Skeletal muscle satellite cell (primary cell): ENCODE measurements at regions not wholly inside any gene's neighbourhood (a gene's known extent, or its start where the extent isn't known, plus 50 kb on each side); places are given as distances from the start of the nearest gene placed in this dataset.

Source experiments
- H3K27me3 ChIP-seq: 2 replicates; pipeline ENCODE4 v1.7.0; 2013; ENCODE audit warnings: low read length; ENCODE audit not compliant: control insufficient read depth, insufficient read depth
- H3K36me3 ChIP-seq: 2 replicates; pipeline ENCODE4 v1.7.0; 2013; ENCODE audit warnings: mild to moderate bottlenecking, control low read depth, low read length; ENCODE audit not compliant: insufficient read depth
- H3K4me1 ChIP-seq: 2 replicates; pipeline ENCODE4 v1.7.0; 2013; ENCODE audit warnings: low read length; ENCODE audit not compliant: control insufficient read depth, insufficient read depth
- H3K4me2 ChIP-seq: 2 replicates; pipeline ENCODE4 v1.7.0; 2013; ENCODE audit warnings: mild to moderate bottlenecking, low read length
- H3K4me3 ChIP-seq: 2 replicates; pipeline ENCODE4 v1.7.0; 2013; ENCODE audit warnings: low read length
- H3K9ac ChIP-seq: 2 replicates; pipeline ENCODE4 v1.7.0; 2013; ENCODE audit warnings: mild to moderate bottlenecking, low read depth, low read length, moderate library complexity
- H3K9me3 ChIP-seq: replicated peaks from 2 replicates; pipeline ENCODE4 v1.7.0; 2013; ENCODE audit warnings: mild to moderate bottlenecking, control low read depth, low read length

- H3K9ac ChIP-seq = no peak overlapping the region
- no peak overlapping the region for H3K4me2 ChIP-seq
- no peaks in the 10 kb centered on the region for H3K9me3 ChIP-seq
- no peaks in the 10 kb centered on the region for H3K27me3 ChIP-seq
- no peak overlapping the region for H3K4me3 ChIP-seq
- H3K4me1 ChIP-seq = no peaks in the 10 kb centered on the region
- H3K36me3 ChIP-seq = no peaks in the 10 kb centered on the region
Observed at GRCh38 chr6:120735641-120736040, 598.6 kb downstream of the TBC1D32 start.

- Histone ChIP-seq H3K9ac (no peak overlapping the region), H3K4me2 (no peak overlapping the region), H3K4me3 (no peak overlapping the region)
Observed at GRCh38 chr6:120711255-120711654, 623.0 kb downstream of the TBC1D32 start.

GRCh38 chr6:120700001-120700400 lies 634.3 kb downstream of the TBC1D32 start:
- Histone ChIP-seq H3K4me2 (no peak overlapping the region), H3K4me3 (no peak overlapping the region), H3K36me3 (no peaks in the 10 kb centered on the region), H3K4me1 (no peaks in the 10 kb centered on the region), H3K9me3 (no peaks in the 10 kb centered on the region), H3K9ac (no peak overlapping the region), H3K27me3 (no peaks in the 10 kb centered on the region)

More at GRCh38 chr6:120711255-120711654, 623.0 kb downstream of the TBC1D32 start:
- H3K36me3 ChIP-seq = no peaks in the 10 kb centered on the region
- H3K27me3 ChIP-seq = no peaks in the 10 kb centered on the region
- no peaks in the 10 kb centered on the region for H3K9me3 ChIP-seq
- H3K4me1 ChIP-seq = no peaks in the 10 kb centered on the region

- Histone ChIP-seq H3K9me3 (no peaks in the 10 kb centered on the region), H3K27me3 (no peaks in the 10 kb centered on the region), H3K36me3 (no peaks in the 10 kb centered on the region), H3K4me2 (no peak overlapping the region), H3K9ac (no peak overlapping the region), H3K4me3 (no peak overlapping the region), H3K4me1 (no peaks in the 10 kb centered on the region)
Observed at GRCh38 chr6:120686492-120686891, 647.8 kb downstream of the TBC1D32 start.

GRCh38 chr6:120682145-120682544 lies 652.1 kb downstream of the TBC1D32 start:
- no peaks in the 10 kb centered on the region for H3K36me3 ChIP-seq
- no peaks in the 10 kb centered on the region for H3K9me3 ChIP-seq
- no peak overlapping the region for H3K9ac ChIP-seq
- no peaks in the 10 kb centered on the region for H3K27me3 ChIP-seq
- no peak overlapping the region for H3K4me3 ChIP-seq
- no peak overlapping the region for H3K4me2 ChIP-seq
- H3K4me1 ChIP-seq = no peaks in the 10 kb centered on the region

GRCh38 chr6:120681204-120681603 lies 653.1 kb downstream of the TBC1D32 start:
- Histone ChIP-seq H3K27me3 (no peaks in the 10 kb centered on the region), H3K4me1 (no peaks in the 10 kb centered on the region), H3K9me3 (no peaks in the 10 kb centered on the region), H3K36me3 (no peaks in the 10 kb centered on the region), H3K4me2 (no peak overlapping the region), H3K9ac (no peak overlapping the region), H3K4me3 (no peak overlapping the region)

GRCh38 chr6:120675886-120676285 lies 658.4 kb downstream of the TBC1D32 start:
- H3K9me3 ChIP-seq = no peaks in the 10 kb centered on the region

GRCh38 chr6:120671519-120671918 lies 662.8 kb downstream of the TBC1D32 start:
- no peaks in the 10 kb centered on the region for H3K4me1 ChIP-seq
- no peak overlapping the region for H3K4me3 ChIP-seq
- no peaks in the 10 kb centered on the region for H3K9me3 ChIP-seq
- no peaks in the 10 kb centered on the region for H3K36me3 ChIP-seq
- no peak overlapping the region for H3K4me2 ChIP-seq
- no peak overlapping the region for H3K9ac ChIP-seq
- no peaks in the 10 kb centered on the region for H3K27me3 ChIP-seq

More at GRCh38 chr6:120675886-120676285, 658.4 kb downstream of the TBC1D32 start:
- Histone ChIP-seq H3K4me3 (no peak overlapping the region), H3K36me3 (no peaks in the 10 kb centered on the region), H3K4me1 (no peaks in the 10 kb centered on the region), H3K27me3 (no peaks in the 10 kb centered on the region), H3K9ac (no peak overlapping the region), H3K4me2 (no peak overlapping the region)

GRCh38 chr6:120652506-120652905 lies 681.8 kb downstream of the TBC1D32 start:
- Histone ChIP-seq H3K4me3 (no peak overlapping the region), H3K4me2 (no peak overlapping the region), H3K9ac (no peak overlapping the region), H3K4me1 (no peaks in the 10 kb centered on the region), H3K36me3 (no peaks in the 10 kb centered on the region), H3K27me3 (no peaks in the 10 kb centered on the region), H3K9me3 (no peaks in the 10 kb centered on the region)

GRCh38 chr6:120648713-120649112 lies 685.6 kb downstream of the TBC1D32 start:
- no peak overlapping the region for H3K9ac ChIP-seq
- no peaks in the 10 kb centered on the region for H3K9me3 ChIP-seq
- H3K4me2 ChIP-seq = no peak overlapping the region
- no peaks in the 10 kb centered on the region for H3K4me1 ChIP-seq
- H3K36me3 ChIP-seq = no peaks in the 10 kb centered on the region
- no peak overlapping the region for H3K4me3 ChIP-seq
- H3K27me3 ChIP-seq = no peaks in the 10 kb centered on the region

GRCh38 chr6:120646101-120646500 lies 688.2 kb downstream of the TBC1D32 start:
- no peaks in the 10 kb centered on the region for H3K4me1 ChIP-seq
- H3K9ac ChIP-seq = no peak overlapping the region
- no peak overlapping the region for H3K4me2 ChIP-seq
- no peaks in the 10 kb centered on the region for H3K36me3 ChIP-seq
- no peak overlapping the region for H3K4me3 ChIP-seq
- no peaks in the 10 kb centered on the region for H3K27me3 ChIP-seq
- no peaks in the 10 kb centered on the region for H3K9me3 ChIP-seq

GRCh38 chr6:120632975-120633374 lies 701.3 kb downstream of the TBC1D32 start:
- no peaks in the 10 kb centered on the region for H3K4me1 ChIP-seq
- H3K27me3 ChIP-seq = no peaks in the 10 kb centered on the region
- H3K9me3 ChIP-seq = no peaks in the 10 kb centered on the region

More at GRCh38 chr6:120632975-120633374, 701.3 kb downstream of the TBC1D32 start:
- no peak overlapping the region for H3K4me3 ChIP-seq
- no peaks in the 10 kb centered on the region for H3K36me3 ChIP-seq
- no peak overlapping the region for H3K4me2 ChIP-seq
- H3K9ac ChIP-seq = no peak overlapping the region
